Stomach (tissue), 4 donors: ENCODE measurements at regions not wholly inside any gene's neighbourhood (a gene's known extent, or its start where the extent isn't known, plus 50 kb on each side); places are given as distances from the start of the nearest gene placed in this dataset.

Experiments
- EP300 ChIP-seq: sonication (generic); formaldehyde crosslinking; IDR thresholded peaks from one replicate; pipeline ENCODE4 v1.6.1; 2017; ENCODE audit warnings: antibody characterized with exemption
- POLR2A ChIP-seq, 4 donors: fragments of 450-650 bp; IDR thresholded peaks; one replicate each; pipeline ENCODE4 v1.6.1; 2016; ENCODE audit warnings: antibody characterized with exemption in 4 of 4, control low read depth in 2 of 4, mild to moderate bottlenecking in 1 of 4, moderate library complexity in 1 of 4
- TF ChIP-seq, protein P1 (sequence below), 7 experiments: fragments of 450-650 bp in 4 of 7; fragments of 200-600 bp in 3 of 7; sonication (generic) in 3 of 7; IDR thresholded peaks; one replicate each; pipeline ENCODE4 v1.5.1; 2016 to 2019; ENCODE audit warnings: antibody characterized with exemption in 7 of 7, control low read depth in 2 of 7, mild to moderate bottlenecking in 1 of 7

GRCh38 chr11:70496591-70497535 lies 98.5 kb downstream of the CTTN start:
- TF ChIP-seq, protein P1, sequence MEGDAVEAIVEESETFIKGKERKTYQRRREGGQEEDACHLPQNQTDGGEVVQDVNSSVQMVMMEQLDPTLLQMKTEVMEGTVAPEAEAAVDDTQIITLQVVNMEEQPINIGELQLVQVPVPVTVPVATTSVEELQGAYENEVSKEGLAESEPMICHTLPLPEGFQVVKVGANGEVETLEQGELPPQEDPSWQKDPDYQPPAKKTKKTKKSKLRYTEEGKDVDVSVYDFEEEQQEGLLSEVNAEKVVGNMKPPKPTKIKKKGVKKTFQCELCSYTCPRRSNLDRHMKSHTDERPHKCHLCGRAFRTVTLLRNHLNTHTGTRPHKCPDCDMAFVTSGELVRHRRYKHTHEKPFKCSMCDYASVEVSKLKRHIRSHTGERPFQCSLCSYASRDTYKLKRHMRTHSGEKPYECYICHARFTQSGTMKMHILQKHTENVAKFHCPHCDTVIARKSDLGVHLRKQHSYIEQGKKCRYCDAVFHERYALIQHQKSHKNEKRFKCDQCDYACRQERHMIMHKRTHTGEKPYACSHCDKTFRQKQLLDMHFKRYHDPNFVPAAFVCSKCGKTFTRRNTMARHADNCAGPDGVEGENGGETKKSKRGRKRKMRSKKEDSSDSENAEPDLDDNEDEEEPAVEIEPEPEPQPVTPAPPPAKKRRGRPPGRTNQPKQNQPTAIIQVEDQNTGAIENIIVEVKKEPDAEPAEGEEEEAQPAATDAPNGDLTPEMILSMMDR (IDR thresholded peaks at IDR 0.05) = no peak
- TF ChIP-seq POLR2A (IDR thresholded peaks at IDR 0.05) = no peak
- no peak for TF ChIP-seq EP300
